ENCODE measurements at regions not wholly inside any gene's neighbourhood (a gene's known extent, or its start where the extent isn't known, plus 50 kb on each side); places are given as distances from the start of the nearest gene placed in this dataset.

DNA sequence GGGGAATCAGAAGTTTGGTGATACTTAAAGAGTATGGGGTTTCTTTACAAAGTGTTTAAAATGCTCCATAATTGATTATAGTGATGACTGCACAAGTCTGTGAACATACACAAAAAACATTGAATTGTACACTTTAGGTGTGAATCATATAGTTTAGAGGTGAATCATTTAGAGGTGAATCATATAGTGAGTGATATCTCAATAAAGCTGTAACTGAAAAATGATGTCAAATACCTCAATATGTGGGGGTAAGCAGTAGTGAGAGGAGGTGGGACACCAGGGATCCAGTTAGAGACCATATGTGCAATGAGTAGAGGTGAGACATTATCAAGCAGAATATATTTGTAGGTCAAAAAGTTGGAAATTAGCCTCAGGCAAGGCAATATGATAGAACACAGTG is 264.5 kb downstream of the PMP22 start:
- Mint-ChIP-seq H3K9me3 (peaks cover 4% of the 10 kb centered on the region), H3K4me1 (ENCODE audit: low read depth) (peaks cover 4% of the 10 kb centered on the region), H3K27me3 (ENCODE audit: low read depth) (no peaks in the 10 kb centered on the region), H3K4me3 (no peak overlapping the region), H3K36me3 (ENCODE audit: low read depth) (no peaks in the 10 kb centered on the region), H3K27ac (no peak overlapping the region)

DNA sequence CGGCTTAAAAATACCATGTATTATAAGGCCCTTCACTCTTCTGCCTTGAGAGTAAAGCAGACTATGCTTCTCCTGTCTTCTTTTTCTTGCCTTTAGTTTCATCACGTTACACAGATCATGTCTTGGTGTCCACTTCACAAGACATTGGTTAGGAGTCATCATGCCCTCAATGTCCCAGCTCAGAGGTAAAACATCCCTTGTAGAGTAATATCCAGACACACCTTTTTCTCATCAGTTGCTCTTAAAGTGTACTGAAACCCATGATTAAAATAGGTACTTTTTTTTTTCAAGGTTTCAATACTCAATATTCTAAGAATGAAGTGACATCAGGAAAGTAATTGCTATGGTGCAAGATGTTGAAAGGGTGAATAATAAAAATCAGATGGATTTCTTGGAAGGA is 267.8 kb downstream of the PMP22 start:
- peaks cover 4% of the 10 kb centered on the region for H3K4me1 Mint-ChIP-seq (ENCODE audit: low read depth)
- no peaks in the 10 kb centered on the region for H3K27me3 Mint-ChIP-seq (ENCODE audit: low read depth)
- H3K27ac Mint-ChIP-seq, result no peak overlapping the region
- H3K4me3 Mint-ChIP-seq, result no peak overlapping the region
- H3K9me3 Mint-ChIP-seq, result peaks cover 4% of the 10 kb centered on the region
- no peaks in the 10 kb centered on the region for H3K36me3 Mint-ChIP-seq (ENCODE audit: low read depth)

DNA sequence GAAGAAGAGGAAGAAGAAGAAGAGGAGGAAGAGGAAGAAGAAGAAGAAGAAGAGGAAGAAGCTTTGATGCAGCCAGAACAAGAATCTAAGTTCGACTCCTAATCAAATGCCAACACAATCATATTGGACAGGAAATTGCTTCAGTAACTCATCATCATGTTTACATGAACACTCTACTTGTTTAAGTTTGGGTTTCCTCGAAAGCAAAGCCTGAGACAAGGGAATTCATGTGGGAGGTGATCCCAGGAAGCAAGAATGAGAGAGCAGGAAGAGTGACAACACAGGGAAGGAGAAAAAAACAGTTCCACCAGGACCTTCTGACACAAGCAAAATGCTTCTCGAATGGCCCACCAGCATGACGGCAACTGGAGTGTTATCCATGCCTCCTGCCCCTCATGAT is 279.0 kb downstream of the PMP22 start:
- H3K9me3 Mint-ChIP-seq, result no peaks in the 10 kb centered on the region

DNA sequence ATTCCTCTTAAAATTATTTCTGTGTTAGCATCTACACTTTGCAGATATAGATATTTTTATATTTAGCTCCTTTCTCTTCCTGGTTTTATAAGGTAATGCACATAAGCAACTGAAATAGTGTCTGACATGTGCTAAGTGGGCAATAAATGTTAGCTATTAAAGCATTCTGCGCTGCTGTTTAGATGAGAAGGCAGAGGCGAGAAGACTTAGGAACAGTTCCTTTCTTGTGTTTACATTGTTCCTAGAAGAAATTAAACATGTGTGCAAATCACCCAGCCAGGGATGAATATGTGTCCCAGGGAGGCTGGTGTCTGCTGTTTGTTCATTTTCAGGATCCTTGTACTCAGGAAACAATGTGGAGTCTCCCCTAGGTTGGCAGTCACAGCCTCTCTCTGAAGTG is 292.3 kb downstream of the PMP22 start:
- peaks cover 39% of the 10 kb centered on the region for H3K9me3 Mint-ChIP-seq
- peaks cover 4% of the 10 kb centered on the region for H3K4me1 Mint-ChIP-seq (ENCODE audit: low read depth)
- no peak overlapping the region for H3K4me3 Mint-ChIP-seq
- no peaks in the 10 kb centered on the region for H3K27me3 Mint-ChIP-seq (ENCODE audit: low read depth)
- H3K36me3 Mint-ChIP-seq (ENCODE audit: low read depth), result peaks cover 10% of the 10 kb centered on the region
- H3K27ac Mint-ChIP-seq, result no peak overlapping the region

More for the DNA sequence above, 279.0 kb downstream of the PMP22 start:
- H3K4me1 Mint-ChIP-seq (ENCODE audit: low read depth), result no peaks in the 10 kb centered on the region
- H3K4me3 Mint-ChIP-seq, result no peak overlapping the region
- H3K27ac Mint-ChIP-seq, result no peak overlapping the region
- no peaks in the 10 kb centered on the region for H3K27me3 Mint-ChIP-seq (ENCODE audit: low read depth)
- H3K36me3 Mint-ChIP-seq (ENCODE audit: low read depth), result no peaks in the 10 kb centered on the region

DNA sequence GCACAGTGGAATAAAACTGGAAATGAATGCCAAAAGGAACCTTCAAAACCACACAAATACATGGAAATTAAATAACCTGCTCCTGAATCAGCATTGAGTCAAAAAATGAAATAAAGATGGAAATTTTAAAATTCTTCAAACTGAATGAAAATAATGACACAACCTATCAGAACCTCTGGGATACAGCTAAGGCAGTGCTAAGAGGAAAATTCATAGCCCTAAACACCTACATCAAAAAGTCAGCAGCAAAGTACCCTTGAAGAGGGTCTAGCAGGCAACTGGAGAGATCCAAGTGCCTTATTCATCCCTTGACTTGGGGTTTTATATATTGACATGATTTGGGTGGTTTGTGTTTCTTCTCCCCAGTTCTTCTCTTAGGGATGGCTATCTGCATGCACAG is 294.1 kb downstream of the PMP22 start:
- Mint-ChIP-seq H3K4me3 (no peak overlapping the region), H3K27me3 (ENCODE audit: low read depth) (no peaks in the 10 kb centered on the region), H3K36me3 (ENCODE audit: low read depth) (peaks cover 10% of the 10 kb centered on the region), H3K9me3 (peaks cover 39% of the 10 kb centered on the region), H3K4me1 (ENCODE audit: low read depth) (peaks cover 4% of the 10 kb centered on the region), H3K27ac (no peak overlapping the region)

DNA sequence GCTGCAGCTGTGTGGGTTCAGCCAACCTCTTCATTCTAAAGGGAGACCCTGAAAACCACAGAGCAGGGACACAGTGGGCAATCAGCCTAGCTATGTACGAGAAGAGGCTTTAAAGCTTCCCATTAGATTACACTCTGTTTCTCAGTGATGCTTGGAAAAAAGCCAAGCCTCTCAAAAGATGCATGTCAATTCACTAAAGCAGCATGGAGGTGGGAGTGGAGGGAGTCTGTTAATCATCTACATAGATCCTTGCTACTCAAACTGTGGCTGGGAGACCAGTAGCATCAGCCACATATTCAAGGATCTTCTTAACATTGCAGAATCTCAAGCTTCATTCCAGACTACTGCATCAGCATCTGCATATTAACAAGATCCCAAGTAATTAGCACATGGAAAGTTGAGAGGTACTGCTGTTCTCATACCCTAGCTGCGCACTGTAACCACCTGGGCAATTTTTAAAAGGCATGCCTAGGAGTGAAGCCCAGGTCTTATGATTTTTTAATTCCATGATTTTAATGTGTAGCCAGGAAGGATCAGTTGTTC is 305.9 kb downstream of the PMP22 start:
- Mint-ChIP-seq H3K9me3 (no peaks in the 10 kb centered on the region), H3K27ac (no peak overlapping the region), H3K4me1 (ENCODE audit: low read depth) (no peaks in the 10 kb centered on the region), H3K36me3 (ENCODE audit: low read depth) (no peaks in the 10 kb centered on the region), H3K27me3 (ENCODE audit: low read depth) (no peaks in the 10 kb centered on the region), H3K4me3 (no peak overlapping the region)

DNA sequence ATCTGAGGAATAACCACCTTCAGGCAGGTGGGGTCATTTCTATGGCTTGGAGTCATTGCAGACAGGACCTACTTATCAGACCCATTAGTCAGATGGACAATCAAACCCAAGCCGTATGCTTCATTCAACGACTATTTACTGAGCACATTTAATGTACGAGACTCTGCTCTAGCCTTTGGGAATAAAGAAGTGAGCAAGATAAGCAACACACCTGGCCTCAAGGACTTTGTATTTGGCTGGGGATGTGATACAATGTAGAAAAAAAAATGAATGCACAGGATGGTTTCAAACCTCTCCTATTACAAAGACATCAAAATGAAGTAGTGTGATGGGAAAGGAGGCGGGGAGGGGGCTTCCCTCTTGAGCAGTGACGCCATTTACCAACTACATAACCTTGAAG is 311.7 kb downstream of the PMP22 start:
- H3K4me3 Mint-ChIP-seq, result no peak overlapping the region
- H3K27me3 Mint-ChIP-seq (ENCODE audit: low read depth), result no peaks in the 10 kb centered on the region
- peaks cover 3% of the 10 kb centered on the region for H3K9me3 Mint-ChIP-seq
- no peak overlapping the region for H3K27ac Mint-ChIP-seq
- no peaks in the 10 kb centered on the region for H3K4me1 Mint-ChIP-seq (ENCODE audit: low read depth)
- no peaks in the 10 kb centered on the region for H3K36me3 Mint-ChIP-seq (ENCODE audit: low read depth)

DNA sequence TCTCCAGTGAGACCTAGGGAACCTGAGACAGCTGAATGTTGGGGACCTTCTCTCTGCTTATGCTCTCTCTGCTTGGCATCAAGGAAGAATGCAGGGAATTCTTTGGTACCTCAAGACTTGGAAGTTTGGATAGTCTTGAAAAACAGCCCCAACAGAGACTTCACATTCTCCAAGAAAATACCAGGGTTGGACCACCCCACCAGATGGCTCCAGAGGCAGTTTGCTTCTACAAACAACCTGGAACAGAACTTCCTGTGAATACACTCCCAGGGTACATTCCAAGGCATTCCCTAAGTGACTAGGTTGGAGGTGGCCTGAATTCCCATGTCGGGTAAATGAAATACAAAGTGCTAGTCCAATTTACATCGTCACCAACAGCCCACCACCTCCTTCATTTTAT is 314.4 kb downstream of the PMP22 start:
- Mint-ChIP-seq H3K4me3 (no peak overlapping the region), H3K9me3 (peaks cover 3% of the 10 kb centered on the region), H3K36me3 (ENCODE audit: low read depth) (no peaks in the 10 kb centered on the region), H3K4me1 (ENCODE audit: low read depth) (no peaks in the 10 kb centered on the region), H3K27ac (no peak overlapping the region), H3K27me3 (ENCODE audit: low read depth) (no peaks in the 10 kb centered on the region)

DNA sequence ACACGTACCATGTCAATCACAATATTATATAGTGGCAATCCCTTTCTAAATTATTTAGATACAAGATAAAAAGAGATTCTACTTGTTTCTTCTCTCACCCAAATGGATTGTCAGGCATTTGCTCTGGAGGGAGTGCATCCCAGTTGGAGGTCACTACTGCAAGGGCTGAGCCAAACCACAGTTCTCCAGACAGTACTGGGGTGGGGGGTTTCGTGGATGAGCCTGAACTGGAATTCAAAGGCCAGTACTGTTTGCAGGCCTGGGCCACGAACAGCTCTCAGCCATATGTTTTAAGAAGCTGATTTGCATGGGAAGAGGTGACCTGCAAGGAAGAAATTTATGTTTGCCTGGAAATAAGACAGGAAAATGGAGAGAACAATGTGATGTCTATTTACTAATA is 314.9 kb downstream of the PMP22 start:
- H3K4me3 Mint-ChIP-seq, result no peak overlapping the region
- H3K36me3 Mint-ChIP-seq (ENCODE audit: low read depth), result no peaks in the 10 kb centered on the region
- no peak overlapping the region for H3K27ac Mint-ChIP-seq
- H3K9me3 Mint-ChIP-seq, result peaks cover 3% of the 10 kb centered on the region
- no peaks in the 10 kb centered on the region for H3K4me1 Mint-ChIP-seq (ENCODE audit: low read depth)
- no peaks in the 10 kb centered on the region for H3K27me3 Mint-ChIP-seq (ENCODE audit: low read depth)

DNA sequence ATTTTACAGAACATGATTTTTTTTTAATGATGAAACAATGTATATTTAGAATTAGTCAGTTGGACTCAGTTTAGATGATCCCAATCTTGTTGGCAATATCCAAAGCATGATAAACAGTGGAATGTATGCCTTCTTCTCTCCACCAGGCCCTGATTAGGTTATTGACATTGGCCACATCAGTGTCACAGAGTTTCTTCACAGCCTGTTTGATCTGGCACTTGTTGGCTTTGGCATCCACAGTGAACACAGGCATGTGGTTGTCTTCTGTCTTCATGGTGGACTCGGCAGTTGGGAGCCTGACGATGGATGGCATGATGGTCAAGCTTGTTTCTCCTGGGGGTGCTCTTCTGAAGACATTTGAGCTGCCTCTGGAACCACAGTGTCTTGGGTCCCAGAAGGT is 317.5 kb downstream of the PMP22 start:
- H3K27ac Mint-ChIP-seq, result no peak overlapping the region
- no peaks in the 10 kb centered on the region for H3K4me1 Mint-ChIP-seq (ENCODE audit: low read depth)
- H3K27me3 Mint-ChIP-seq (ENCODE audit: low read depth), result no peaks in the 10 kb centered on the region
- no peak overlapping the region for H3K4me3 Mint-ChIP-seq
- peaks cover 3% of the 10 kb centered on the region for H3K9me3 Mint-ChIP-seq
- H3K36me3 Mint-ChIP-seq (ENCODE audit: low read depth), result no peaks in the 10 kb centered on the region

DNA sequence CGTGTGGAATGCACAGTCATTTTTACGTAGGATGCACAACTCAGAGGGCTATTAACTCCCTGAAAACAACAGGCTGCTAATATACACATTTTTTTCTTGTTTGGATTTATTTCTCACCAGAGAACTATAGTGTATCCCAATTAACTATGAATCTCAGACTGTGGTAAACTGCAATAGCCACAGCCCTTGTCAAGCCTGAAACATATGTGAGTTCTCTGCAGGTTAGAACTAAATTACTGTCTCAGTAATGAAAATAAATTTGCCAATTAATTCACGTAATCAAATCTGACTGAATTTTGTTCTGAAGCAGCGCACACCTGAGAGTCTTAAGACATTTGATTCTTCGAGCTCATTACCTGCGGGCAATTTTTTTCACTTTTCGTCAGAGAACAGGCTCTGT is 318.6 kb downstream of the PMP22 start:
- no peak overlapping the region for H3K27ac Mint-ChIP-seq
- H3K4me1 Mint-ChIP-seq (ENCODE audit: low read depth), result no peaks in the 10 kb centered on the region
- no peaks in the 10 kb centered on the region for H3K9me3 Mint-ChIP-seq
- H3K36me3 Mint-ChIP-seq (ENCODE audit: low read depth), result no peaks in the 10 kb centered on the region
- H3K4me3 Mint-ChIP-seq, result no peak overlapping the region
- no peaks in the 10 kb centered on the region for H3K27me3 Mint-ChIP-seq (ENCODE audit: low read depth)

DNA sequence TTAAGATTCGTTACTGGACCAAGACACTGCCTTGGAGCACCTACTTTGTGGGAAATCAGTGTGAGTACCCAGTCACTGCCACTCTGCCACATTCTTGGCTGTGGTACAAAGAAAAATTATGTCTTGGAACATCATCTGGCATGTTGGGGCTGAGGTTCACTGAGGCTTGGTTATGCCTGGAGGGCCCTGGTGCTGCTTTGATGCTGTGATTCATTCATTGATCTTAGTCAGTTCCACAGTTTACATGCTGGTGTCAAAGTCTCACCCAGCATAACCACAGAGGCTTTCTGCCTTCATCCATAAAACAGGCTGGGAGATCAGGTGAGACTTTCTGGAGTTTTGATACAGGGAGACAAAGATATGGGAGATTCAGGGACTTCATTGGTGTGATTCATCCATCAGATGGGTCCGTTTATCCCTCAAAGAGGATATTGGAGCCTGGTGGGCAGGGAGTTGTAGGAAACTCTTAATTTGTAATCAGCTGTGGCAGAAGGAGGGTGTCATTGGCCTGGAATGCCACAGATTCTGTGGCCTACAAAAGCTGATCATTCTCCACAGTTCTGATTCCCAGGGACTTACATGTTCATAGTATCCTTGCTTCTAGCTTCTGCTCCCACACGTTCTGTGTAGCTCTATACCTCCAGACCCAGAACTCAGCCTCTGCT is 322.5 kb downstream of the PMP22 start:
- no peaks in the 10 kb centered on the region for H3K36me3 Mint-ChIP-seq (ENCODE audit: low read depth)
- no peak overlapping the region for H3K27ac Mint-ChIP-seq
- no peaks in the 10 kb centered on the region for H3K9me3 Mint-ChIP-seq
- H3K27me3 Mint-ChIP-seq (ENCODE audit: low read depth), result no peaks in the 10 kb centered on the region
- H3K4me3 Mint-ChIP-seq, result no peak overlapping the region
- H3K4me1 Mint-ChIP-seq (ENCODE audit: low read depth), result no peaks in the 10 kb centered on the region

DNA sequence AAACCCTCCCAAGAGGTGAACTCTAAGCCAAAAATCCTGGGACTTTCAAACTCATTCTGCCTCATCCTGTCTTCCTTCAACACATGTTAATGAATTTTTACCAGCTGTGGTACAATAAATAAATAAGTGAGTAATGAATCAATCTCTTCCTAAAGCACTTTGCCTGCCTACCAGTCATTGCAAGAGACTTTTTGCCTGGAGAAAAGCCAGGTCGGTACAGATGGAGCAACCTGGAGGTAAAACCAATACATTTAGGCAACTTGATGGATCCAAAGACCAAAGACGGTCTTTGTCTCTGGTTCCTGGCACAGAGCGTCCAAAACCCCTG is 324.2 kb downstream of the PMP22 start:
- H3K27ac Mint-ChIP-seq, result no peak overlapping the region
- no peak overlapping the region for H3K4me3 Mint-ChIP-seq
- H3K27me3 Mint-ChIP-seq (ENCODE audit: low read depth), result no peaks in the 10 kb centered on the region
- H3K36me3 Mint-ChIP-seq (ENCODE audit: low read depth), result no peaks in the 10 kb centered on the region
- no peaks in the 10 kb centered on the region for H3K4me1 Mint-ChIP-seq (ENCODE audit: low read depth)
- no peaks in the 10 kb centered on the region for H3K9me3 Mint-ChIP-seq

DNA sequence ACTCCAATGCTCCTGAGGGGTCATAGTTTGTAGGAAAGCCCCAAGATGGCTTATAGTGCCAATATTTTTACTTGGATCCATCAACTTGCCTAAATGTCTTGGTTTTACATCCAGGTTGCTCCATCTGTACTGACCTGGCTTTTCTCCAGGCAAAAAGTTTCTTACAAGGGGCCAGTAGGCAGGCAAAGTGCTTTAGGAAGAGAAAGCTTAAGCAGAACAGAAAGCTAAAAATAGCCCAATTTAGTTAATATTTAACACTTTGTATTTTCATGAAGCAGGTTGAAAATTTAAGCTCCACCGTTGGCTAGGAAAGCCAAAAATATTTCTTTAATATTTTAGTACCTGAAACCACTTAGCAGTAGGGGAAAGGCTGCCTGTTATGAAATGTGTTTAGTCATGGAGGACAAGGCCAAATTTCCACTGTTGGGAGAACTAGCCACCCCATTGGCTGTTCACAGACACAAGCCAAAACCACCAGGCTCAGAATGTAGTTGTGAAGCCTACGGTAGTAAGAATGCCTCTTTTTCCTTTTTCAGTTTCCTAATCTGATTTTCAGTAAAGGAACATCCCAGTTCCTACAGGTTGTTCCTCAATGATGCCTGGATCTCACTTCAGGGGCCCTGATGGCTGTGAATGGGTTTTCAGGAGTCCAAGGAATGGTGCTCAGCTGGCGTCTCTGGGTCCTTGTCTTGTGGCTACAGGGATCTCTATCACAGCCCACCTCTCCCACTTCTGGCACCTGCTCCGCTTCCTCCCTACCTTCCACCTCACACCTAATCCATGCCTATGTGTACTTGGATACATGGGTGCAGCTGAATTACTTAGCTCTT is 324.8 kb downstream of the PMP22 start:
- Mint-ChIP-seq H3K9me3 (no peaks in the 10 kb centered on the region), H3K27ac (no peak overlapping the region), H3K27me3 (ENCODE audit: low read depth) (no peaks in the 10 kb centered on the region), H3K4me1 (ENCODE audit: low read depth) (no peaks in the 10 kb centered on the region), H3K4me3 (no peak overlapping the region), H3K36me3 (ENCODE audit: low read depth) (no peaks in the 10 kb centered on the region)

DNA sequence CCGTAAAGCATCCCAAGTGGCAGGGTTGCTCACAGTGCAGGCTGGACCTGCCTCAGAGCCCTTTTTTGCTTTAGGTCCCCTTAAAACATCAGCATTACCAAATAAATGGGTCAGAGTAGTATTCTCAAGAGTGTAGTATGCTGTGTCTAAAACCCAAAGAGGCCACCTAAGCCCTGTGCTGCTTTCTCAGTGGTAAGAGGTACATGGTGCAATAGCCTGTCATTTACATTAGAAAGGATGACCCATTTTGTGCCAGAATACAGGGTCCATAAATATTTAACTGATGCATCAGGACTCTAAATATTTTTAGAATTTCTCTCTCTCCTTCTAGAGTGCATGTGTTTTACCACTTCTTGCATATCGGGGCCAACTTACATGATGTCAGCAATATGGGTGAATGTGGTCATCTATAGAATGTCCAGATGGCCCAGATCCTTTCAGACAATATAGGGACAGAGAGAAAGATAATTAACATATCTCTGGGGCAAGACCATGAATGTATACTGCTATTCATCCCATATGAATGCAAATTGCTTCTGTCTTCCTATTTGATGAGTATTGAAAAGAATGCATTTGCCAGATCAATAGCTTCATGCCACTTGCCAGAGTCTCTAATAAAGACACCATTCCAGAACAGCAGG is 329.2 kb downstream of the PMP22 start:
- Mint-ChIP-seq H3K36me3 (ENCODE audit: low read depth) (no peaks in the 10 kb centered on the region), H3K9me3 (no peaks in the 10 kb centered on the region), H3K27me3 (ENCODE audit: low read depth) (no peaks in the 10 kb centered on the region), H3K4me1 (ENCODE audit: low read depth) (no peaks in the 10 kb centered on the region), H3K27ac (no peak overlapping the region), H3K4me3 (no peak overlapping the region)
